ENCODE measurements at regions not wholly inside any gene's neighbourhood (a gene's known extent, or its start where the extent isn't known, plus 50 kb on each side); places are given as distances from the start of the nearest gene placed in this dataset.

DNA sequence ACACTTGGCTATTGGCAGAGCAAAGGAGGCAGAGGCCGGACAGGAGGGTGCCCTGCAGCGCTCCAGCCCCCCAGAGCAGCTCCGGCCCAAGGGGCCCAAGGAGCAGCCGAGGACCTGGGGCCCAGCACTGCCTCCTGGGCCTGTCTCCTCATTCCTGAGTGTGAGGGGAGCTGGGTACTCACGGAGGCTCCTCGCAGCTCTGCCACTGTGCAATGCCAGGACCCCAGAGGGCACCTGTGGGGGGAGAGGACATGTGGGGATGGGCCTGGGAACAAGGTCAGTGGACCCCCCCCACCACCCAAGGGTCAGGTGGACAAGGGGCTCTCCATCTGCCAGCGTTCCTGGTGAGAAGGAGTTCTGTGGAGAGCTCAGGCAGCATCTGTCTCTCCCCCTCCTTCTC, 192.6 kb upstream of the PPP1R26 start:
- H3K36me3 ChIP-seq (ENCODE audit: insufficient read depth, low read length) = no peaks in the 10 kb centered on the region
- no peaks in the 10 kb centered on the region for H4K20me1 ChIP-seq (ENCODE audit: insufficient read depth)
- no peak for TF ChIP-seq SMC3 (conservative IDR thresholded peaks at IDR 0.05; ENCODE audit: poor library complexity)
- TF ChIP-seq, protein P1, sequence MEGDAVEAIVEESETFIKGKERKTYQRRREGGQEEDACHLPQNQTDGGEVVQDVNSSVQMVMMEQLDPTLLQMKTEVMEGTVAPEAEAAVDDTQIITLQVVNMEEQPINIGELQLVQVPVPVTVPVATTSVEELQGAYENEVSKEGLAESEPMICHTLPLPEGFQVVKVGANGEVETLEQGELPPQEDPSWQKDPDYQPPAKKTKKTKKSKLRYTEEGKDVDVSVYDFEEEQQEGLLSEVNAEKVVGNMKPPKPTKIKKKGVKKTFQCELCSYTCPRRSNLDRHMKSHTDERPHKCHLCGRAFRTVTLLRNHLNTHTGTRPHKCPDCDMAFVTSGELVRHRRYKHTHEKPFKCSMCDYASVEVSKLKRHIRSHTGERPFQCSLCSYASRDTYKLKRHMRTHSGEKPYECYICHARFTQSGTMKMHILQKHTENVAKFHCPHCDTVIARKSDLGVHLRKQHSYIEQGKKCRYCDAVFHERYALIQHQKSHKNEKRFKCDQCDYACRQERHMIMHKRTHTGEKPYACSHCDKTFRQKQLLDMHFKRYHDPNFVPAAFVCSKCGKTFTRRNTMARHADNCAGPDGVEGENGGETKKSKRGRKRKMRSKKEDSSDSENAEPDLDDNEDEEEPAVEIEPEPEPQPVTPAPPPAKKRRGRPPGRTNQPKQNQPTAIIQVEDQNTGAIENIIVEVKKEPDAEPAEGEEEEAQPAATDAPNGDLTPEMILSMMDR (IDR thresholded peaks at IDR 0.05; ENCODE audit: poor library complexity, severe bottlenecking) = no peak
- no peak overlapping the region for H3K4me2 ChIP-seq (ENCODE audit: low read length)
- H3K9me3 ChIP-seq (ENCODE audit: low read length) = no peaks in the 10 kb centered on the region
- no peaks in the 10 kb centered on the region for H3K79me2 ChIP-seq (replicated peaks; ENCODE audit: insufficient read depth, low read length)
- no peak overlapping the region for H3K9ac ChIP-seq (ENCODE audit: low read length)
- no peaks in the 10 kb centered on the region for H3F3A ChIP-seq (ENCODE audit: insufficient read depth, low read length, poor library complexity, severe bottlenecking)
- H3K4me3 ChIP-seq (ENCODE audit: low read length) = no peak overlapping the region
- H3K27ac ChIP-seq (ENCODE audit: low read length) = no peak overlapping the region
- no peaks in the 10 kb centered on the region for H3K27me3 ChIP-seq (ENCODE audit: insufficient read depth, low read depth, low read length)
- H3K9me2 ChIP-seq (ENCODE audit: insufficient read depth, low read length) = no peaks in the 10 kb centered on the region
- no peak overlapping the region for H2AFZ ChIP-seq (ENCODE audit: low read depth, low read length)

DNA sequence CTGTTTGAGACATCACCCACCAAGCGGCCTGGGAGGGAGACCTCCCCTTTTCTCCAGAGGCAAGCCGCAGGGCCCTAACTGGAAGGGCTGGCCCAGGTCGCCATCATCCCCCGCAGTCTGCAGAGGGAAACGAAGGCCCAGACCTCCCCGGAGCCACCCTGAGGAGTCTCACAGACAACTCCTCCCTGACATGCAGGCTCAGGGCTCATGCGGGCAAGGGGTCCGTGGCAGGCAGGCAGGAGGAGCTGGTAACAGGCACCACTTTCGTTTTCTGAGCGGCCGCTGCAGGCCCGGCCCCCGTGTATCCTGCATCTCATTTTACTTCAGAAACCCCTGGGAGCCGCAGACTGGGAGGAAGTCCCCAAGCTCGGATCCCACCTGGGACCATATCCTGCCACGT, 192.0 kb upstream of the PPP1R26 start:
- Histone ChIP-seq H3K79me2 (replicated peaks; ENCODE audit: insufficient read depth, low read length) (no peaks in the 10 kb centered on the region), H3K4me2 (ENCODE audit: low read length) (no peak overlapping the region), H3K27me3 (ENCODE audit: insufficient read depth, low read depth, low read length) (no peaks in the 10 kb centered on the region), H3F3A (ENCODE audit: insufficient read depth, low read length, poor library complexity, severe bottlenecking) (no peaks in the 10 kb centered on the region), H3K9me2 (ENCODE audit: insufficient read depth, low read length) (no peaks in the 10 kb centered on the region), H3K9ac (ENCODE audit: low read length) (no peak overlapping the region), H3K36me3 (ENCODE audit: insufficient read depth, low read length) (no peaks in the 10 kb centered on the region), H3K9me3 (ENCODE audit: low read length) (no peaks in the 10 kb centered on the region), H2AFZ (ENCODE audit: low read depth, low read length) (no peak overlapping the region), H4K20me1 (ENCODE audit: insufficient read depth) (no peaks in the 10 kb centered on the region), H3K27ac (ENCODE audit: low read length) (no peak overlapping the region), H3K4me3 (ENCODE audit: low read length) (no peak overlapping the region)
- TF ChIP-seq RAD21 (conservative IDR thresholded peaks at IDR 0.05) (no peak), EP300 (conservative IDR thresholded peaks at IDR 0.05; ENCODE audit: poor library complexity, severe bottlenecking) (no peak), SMC3 (conservative IDR thresholded peaks at IDR 0.05; ENCODE audit: poor library complexity) (no peak), EZH2 (IDR thresholded peaks at IDR 0.05; ENCODE audit: borderline replicate concordance, insufficient read depth, low read length, poor library complexity, severe bottlenecking) (no peak), POLR2AphosphoS5 (IDR thresholded peaks at IDR 0.05) (no peak), MXI1 (conservative IDR thresholded peaks at IDR 0.05; ENCODE audit: poor library complexity, severe bottlenecking) (no peak), TAF1 (IDR thresholded peaks at IDR 0.05; ENCODE audit: low read depth) (no peak)
- TF ChIP-seq, protein P1 (IDR thresholded peaks at IDR 0.05; ENCODE audit: poor library complexity, severe bottlenecking) = no peak
- TF ChIP-seq, protein P2, sequence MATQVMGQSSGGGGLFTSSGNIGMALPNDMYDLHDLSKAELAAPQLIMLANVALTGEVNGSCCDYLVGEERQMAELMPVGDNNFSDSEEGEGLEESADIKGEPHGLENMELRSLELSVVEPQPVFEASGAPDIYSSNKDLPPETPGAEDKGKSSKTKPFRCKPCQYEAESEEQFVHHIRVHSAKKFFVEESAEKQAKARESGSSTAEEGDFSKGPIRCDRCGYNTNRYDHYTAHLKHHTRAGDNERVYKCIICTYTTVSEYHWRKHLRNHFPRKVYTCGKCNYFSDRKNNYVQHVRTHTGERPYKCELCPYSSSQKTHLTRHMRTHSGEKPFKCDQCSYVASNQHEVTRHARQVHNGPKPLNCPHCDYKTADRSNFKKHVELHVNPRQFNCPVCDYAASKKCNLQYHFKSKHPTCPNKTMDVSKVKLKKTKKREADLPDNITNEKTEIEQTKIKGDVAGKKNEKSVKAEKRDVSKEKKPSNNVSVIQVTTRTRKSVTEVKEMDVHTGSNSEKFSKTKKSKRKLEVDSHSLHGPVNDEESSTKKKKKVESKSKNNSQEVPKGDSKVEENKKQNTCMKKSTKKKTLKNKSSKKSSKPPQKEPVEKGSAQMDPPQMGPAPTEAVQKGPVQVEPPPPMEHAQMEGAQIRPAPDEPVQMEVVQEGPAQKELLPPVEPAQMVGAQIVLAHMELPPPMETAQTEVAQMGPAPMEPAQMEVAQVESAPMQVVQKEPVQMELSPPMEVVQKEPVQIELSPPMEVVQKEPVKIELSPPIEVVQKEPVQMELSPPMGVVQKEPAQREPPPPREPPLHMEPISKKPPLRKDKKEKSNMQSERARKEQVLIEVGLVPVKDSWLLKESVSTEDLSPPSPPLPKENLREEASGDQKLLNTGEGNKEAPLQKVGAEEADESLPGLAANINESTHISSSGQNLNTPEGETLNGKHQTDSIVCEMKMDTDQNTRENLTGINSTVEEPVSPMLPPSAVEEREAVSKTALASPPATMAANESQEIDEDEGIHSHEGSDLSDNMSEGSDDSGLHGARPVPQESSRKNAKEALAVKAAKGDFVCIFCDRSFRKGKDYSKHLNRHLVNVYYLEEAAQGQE (IDR thresholded peaks at IDR 0.05; ENCODE audit: borderline replicate concordance) = no peak
